GM23338 (cell line): ENCODE measurements at regions not wholly inside any gene's neighbourhood (a gene's known extent, or its start where the extent isn't known, plus 50 kb on each side); places are given as distances from the start of the nearest gene placed in this dataset.

Experiments
- ATAC-seq: fragments of 200-7000 bp; cut with Tn5 transposase; 3 replicates; pipeline ENCODE4 v1.9.1; 2020
- DNase-seq: peaks from one replicate; pipeline ENCODE4 v3.0.0-alpha.2; 2015; ENCODE audit warnings: low spot score
- H2AFZ ChIP-seq: fragments of 200-600 bp; sonication (generic); 2 replicates; pipeline ENCODE4 v1.8.0; 2016; ENCODE audit warnings: antibody characterized with exemption, mild to moderate bottlenecking, moderate library complexity
- H3F3A ChIP-seq: fragments of 200-600 bp; sonication (generic); replicated peaks from 2 replicates; pipeline ENCODE4 v1.8.0; 2017; ENCODE audit warnings: antibody characterized with exemption, mixed run types, low read depth
- H3K27ac ChIP-seq: fragments of 200-600 bp; sonication (generic); 2 replicates; pipeline ENCODE4 v1.6.1; 2016; ENCODE audit warnings: low read depth
- H3K27me3 ChIP-seq: fragments of 200-600 bp; sonication (generic); 2 replicates; pipeline ENCODE4 v1.8.0; 2016; ENCODE audit warnings: mild to moderate bottlenecking, mixed run types, moderate library complexity; ENCODE audit not compliant: insufficient read depth
- H3K36me3 ChIP-seq: fragments of 200-600 bp; sonication (generic); 2 replicates; pipeline ENCODE4 v1.8.0; 2016; ENCODE audit warnings: mild to moderate bottlenecking; ENCODE audit not compliant: insufficient read depth
- H3K4me1 ChIP-seq: fragments of 200-600 bp; sonication (generic); 2 replicates; pipeline ENCODE4 v1.8.0; 2016; ENCODE audit warnings: mild to moderate bottlenecking, moderate library complexity; ENCODE audit not compliant: insufficient read depth
- H3K4me2 ChIP-seq: fragments of 200-600 bp; sonication (generic); 2 replicates; pipeline ENCODE4 v1.7.1; 2017; ENCODE audit warnings: mixed run types
- H3K4me3 ChIP-seq: fragments of 200-600 bp; sonication (generic); 2 replicates; pipeline ENCODE4 v1.6.1; 2016; ENCODE audit warnings: mixed run types
- H3K79me2 ChIP-seq: fragments of 200-600 bp; sonication (generic); replicated peaks from 2 replicates; pipeline ENCODE4 v1.8.0; 2017; ENCODE audit warnings: mild to moderate bottlenecking; ENCODE audit not compliant: insufficient read depth
- H3K9me2 ChIP-seq: fragments of 200-600 bp; sonication (generic); 2 replicates; pipeline ENCODE4 v1.8.0; 2017; ENCODE audit not compliant: insufficient read depth
- H4K20me1 ChIP-seq: fragments of 200-600 bp; sonication (generic); replicated peaks from 2 replicates; pipeline ENCODE4 v1.8.0; 2017; ENCODE audit warnings: mild to moderate bottlenecking; ENCODE audit not compliant: insufficient read depth
- H3K27ac Mint-ChIP-seq: 2 replicates; pipeline ENCODE4 v1.8.0; 2020; ENCODE audit warnings: inconsistent platforms, mild to moderate bottlenecking, moderate library complexity, mixed read lengths
- H3K27me3 Mint-ChIP-seq: 3 replicates; pipeline ENCODE4 v1.8.0; 2022; ENCODE audit warnings: low read depth, mild to moderate bottlenecking, moderate library complexity, mixed read lengths, inconsistent platforms; ENCODE audit not compliant: insufficient read depth, poor library complexity
- H3K36me3 Mint-ChIP-seq: 3 replicates; pipeline ENCODE4 v1.8.0; 2021; ENCODE audit warnings: low read depth, mild to moderate bottlenecking, inconsistent platforms, moderate library complexity, mixed read lengths
- H3K4me1 Mint-ChIP-seq: 3 replicates; pipeline ENCODE4 v1.8.0; 2020; ENCODE audit warnings: mild to moderate bottlenecking, inconsistent platforms, mixed read lengths
- H3K4me3 Mint-ChIP-seq: 3 replicates; pipeline ENCODE4 v1.8.0; 2021; ENCODE audit warnings: moderate library complexity, mild to moderate bottlenecking, inconsistent platforms, mixed read lengths
- H3K9me3 Mint-ChIP-seq: 3 replicates; pipeline ENCODE4 v1.8.0; 2020; ENCODE audit warnings: moderate library complexity, mild to moderate bottlenecking, inconsistent platforms, mixed read lengths
- EZH2 ChIP-seq: fragments of 200-600 bp; sonication (generic); IDR thresholded peaks from one replicate; pipeline ENCODE4 v1.8.0; 2017; ENCODE audit warnings: antibody characterized with exemption, mild to moderate bottlenecking, low read depth; ENCODE audit not compliant: unreplicated experiment
- POLR2AphosphoS5 ChIP-seq: IDR thresholded peaks from 2 replicates; pipeline ENCODE4 v1.6.1; 2016; ENCODE audit warnings: antibody characterized with exemption, low read depth
- ZNF114 ChIP-seq: fragments of 250-450 bp; sonication (Bioruptor Pico); IDR thresholded peaks from 2 replicates; pipeline ENCODE4 v1.5.0; 2020; ENCODE audit warnings: mild to moderate bottlenecking, moderate library complexity
- ZNF331 ChIP-seq: fragments of 250-450 bp; sonication (Bioruptor Pico); IDR thresholded peaks from 2 replicates; pipeline ENCODE4 v1.5.0; 2020; ENCODE audit warnings: low read depth, mild to moderate bottlenecking, moderate library complexity
- TF ChIP-seq, protein P1 (sequence below): fragments of 250-450 bp; sonication (Bioruptor Pico); IDR thresholded peaks from 2 replicates; pipeline ENCODE4 v1.5.0; 2020; ENCODE audit warnings: mild to moderate bottlenecking, moderate library complexity
- TF ChIP-seq, protein P2 (sequence below): IDR thresholded peaks from 2 replicates; pipeline ENCODE4 v1.6.1; 2016; ENCODE audit warnings: antibody characterized with exemption

DNA sequence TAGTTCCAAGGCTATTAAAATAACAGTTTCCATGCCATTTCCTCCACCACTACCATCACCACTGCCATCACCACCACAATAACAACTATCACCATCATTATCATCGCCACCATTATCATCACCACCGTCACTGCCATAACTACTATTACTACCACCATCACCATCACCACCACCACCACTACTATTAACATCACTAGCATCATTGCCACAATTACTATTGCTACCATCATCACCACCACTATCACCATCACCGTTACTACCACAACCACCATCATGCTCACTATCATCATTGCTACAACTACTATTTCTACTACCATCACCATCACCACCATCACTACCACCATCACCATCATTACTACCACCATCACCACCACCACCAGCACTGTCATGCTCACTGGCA, 185.9 kb upstream of the MAF start (continued):
- TF ChIP-seq, protein P1, sequence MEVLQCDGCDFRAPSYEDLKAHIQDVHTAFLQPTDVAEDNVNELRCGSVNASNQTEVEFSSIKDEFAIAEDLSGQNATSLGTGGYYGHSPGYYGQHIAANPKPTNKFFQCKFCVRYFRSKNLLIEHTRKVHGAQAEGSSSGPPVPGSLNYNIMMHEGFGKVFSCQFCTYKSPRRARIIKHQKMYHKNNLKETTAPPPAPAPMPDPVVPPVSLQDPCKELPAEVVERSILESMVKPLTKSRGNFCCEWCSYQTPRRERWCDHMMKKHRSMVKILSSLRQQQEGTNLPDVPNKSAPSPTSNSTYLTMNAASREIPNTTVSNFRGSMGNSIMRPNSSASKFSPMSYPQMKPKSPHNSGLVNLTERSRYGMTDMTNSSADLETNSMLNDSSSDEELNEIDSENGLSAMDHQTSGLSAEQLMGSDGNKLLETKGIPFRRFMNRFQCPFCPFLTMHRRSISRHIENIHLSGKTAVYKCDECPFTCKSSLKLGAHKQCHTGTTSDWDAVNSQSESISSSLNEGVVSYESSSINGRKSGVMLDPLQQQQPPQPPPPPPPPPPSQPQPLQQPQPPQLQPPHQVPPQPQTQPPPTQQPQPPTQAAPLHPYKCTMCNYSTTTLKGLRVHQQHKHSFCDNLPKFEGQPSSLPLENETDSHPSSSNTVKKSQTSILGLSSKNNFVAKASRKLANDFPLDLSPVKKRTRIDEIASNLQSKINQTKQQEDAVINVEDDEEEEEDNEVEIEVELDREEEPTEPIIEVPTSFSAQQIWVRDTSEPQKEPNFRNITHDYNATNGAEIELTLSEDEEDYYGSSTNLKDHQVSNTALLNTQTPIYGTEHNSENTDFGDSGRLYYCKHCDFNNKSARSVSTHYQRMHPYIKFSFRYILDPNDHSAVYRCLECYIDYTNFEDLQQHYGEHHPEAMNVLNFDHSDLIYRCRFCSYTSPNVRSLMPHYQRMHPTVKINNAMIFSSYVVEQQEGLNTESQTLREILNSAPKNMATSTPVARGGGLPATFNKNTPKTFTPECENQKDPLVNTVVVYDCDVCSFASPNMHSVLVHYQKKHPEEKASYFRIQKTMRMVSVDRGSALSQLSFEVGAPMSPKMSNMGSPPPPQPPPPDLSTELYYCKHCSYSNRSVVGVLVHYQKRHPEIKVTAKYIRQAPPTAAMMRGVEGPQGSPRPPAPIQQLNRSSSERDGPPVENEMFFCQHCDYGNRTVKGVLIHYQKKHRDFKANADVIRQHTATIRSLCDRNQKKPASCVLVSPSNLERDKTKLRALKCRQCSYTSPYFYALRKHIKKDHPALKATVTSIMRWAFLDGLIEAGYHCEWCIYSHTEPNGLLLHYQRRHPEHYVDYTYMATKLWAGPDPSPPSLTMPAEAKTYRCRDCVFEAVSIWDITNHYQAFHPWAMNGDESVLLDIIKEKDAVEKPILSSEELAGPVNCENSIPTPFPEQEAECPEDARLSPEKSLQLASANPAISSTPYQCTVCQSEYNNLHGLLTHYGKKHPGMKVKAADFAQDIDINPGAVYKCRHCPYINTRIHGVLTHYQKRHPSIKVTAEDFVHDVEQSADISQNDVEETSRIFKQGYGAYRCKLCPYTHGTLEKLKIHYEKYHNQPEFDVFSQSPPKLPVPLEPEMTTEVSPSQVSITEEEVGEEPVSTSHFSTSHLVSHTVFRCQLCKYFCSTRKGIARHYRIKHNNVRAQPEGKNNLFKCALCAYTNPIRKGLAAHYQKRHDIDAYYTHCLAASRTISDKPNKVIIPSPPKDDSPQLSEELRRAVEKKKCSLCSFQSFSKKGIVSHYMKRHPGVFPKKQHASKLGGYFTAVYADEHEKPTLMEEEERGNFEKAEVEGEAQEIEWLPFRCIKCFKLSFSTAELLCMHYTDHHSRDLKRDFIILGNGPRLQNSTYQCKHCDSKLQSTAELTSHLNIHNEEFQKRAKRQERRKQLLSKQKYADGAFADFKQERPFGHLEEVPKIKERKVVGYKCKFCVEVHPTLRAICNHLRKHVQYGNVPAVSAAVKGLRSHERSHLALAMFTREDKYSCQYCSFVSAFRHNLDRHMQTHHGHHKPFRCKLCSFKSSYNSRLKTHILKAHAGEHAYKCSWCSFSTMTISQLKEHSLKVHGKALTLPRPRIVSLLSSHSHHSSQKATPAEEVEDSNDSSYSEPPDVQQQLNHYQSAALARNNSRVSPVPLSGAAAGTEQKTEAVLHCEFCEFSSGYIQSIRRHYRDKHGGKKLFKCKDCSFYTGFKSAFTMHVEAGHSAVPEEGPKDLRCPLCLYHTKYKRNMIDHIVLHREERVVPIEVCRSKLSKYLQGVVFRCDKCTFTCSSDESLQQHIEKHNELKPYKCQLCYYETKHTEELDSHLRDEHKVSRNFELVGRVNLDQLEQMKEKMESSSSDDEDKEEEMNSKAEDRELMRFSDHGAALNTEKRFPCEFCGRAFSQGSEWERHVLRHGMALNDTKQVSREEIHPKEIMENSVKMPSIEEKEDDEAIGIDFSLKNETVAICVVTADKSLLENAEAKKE = no peak
- TF ChIP-seq, protein P2, sequence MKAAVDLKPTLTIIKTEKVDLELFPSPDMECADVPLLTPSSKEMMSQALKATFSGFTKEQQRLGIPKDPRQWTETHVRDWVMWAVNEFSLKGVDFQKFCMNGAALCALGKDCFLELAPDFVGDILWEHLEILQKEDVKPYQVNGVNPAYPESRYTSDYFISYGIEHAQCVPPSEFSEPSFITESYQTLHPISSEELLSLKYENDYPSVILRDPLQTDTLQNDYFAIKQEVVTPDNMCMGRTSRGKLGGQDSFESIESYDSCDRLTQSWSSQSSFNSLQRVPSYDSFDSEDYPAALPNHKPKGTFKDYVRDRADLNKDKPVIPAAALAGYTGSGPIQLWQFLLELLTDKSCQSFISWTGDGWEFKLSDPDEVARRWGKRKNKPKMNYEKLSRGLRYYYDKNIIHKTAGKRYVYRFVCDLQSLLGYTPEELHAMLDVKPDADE = no peak
- no peak for TF ChIP-seq ZNF331
- TF ChIP-seq EZH2 = no peak
- no peak for TF ChIP-seq POLR2AphosphoS5
- TF ChIP-seq ZNF114 (CRISPR knock-in tag) = no peak

DNA sequence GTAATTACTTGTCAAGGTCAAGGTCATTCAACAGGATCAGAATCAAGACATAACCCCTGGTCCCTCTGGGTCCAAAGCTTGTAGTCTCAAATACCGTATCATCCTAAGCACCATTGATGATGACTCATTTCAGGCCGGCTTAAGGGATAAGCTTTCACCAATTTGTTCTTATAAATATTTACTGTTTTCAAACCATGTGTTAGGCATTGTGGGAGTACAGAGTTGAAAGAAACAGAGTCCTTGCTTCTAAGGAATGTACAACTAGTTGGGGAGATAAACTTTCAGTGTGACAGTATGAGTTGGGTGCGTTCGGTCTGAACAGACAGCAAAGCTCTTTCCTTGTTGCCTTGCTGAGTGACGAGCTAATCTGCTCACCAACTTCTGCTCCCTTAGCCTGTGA, 183.5 kb upstream of the MAF start:
- no peak for DNase-seq
- H3K36me3 Mint-ChIP-seq = no peaks in the 10 kb centered on the region
- TF ChIP-seq, protein P1 = no peak
- no peak overlapping the region for H3K27ac Mint-ChIP-seq
- H2AFZ ChIP-seq = no peak overlapping the region
- peaks cover 5% of the 10 kb centered on the region; the same call in 1 of the 2 replicates for H3K4me1 ChIP-seq
- H3K4me3 ChIP-seq = no peak overlapping the region
- H3K4me2 ChIP-seq = no peak overlapping the region
- no peak overlapping the region for H3K27ac ChIP-seq
- no peaks in the 10 kb centered on the region for H3K27me3 Mint-ChIP-seq
- H3F3A ChIP-seq = no peaks in the 10 kb centered on the region
- no peaks in the 10 kb centered on the region for H3K79me2 ChIP-seq
- no peaks in the 10 kb centered on the region for H3K36me3 ChIP-seq
- H4K20me1 ChIP-seq = no peaks in the 10 kb centered on the region
- H3K9me3 Mint-ChIP-seq = no peaks in the 10 kb centered on the region
- H3K4me3 Mint-ChIP-seq = no peak overlapping the region
- no peaks in the 10 kb centered on the region; the same call in 2 of the 3 replicates for H3K4me1 Mint-ChIP-seq
- H3K27me3 ChIP-seq = no peaks in the 10 kb centered on the region
- ATAC-seq = no peak
- H3K9me2 ChIP-seq = peaks cover 7% of the 10 kb centered on the region; the same call in 1 of the 2 replicates
